ENCODE measurements at regions not wholly inside any gene's neighbourhood (a gene's known extent, or its start where the extent isn't known, plus 50 kb on each side); places are given as distances from the start of the nearest gene placed in this dataset.

DNA sequence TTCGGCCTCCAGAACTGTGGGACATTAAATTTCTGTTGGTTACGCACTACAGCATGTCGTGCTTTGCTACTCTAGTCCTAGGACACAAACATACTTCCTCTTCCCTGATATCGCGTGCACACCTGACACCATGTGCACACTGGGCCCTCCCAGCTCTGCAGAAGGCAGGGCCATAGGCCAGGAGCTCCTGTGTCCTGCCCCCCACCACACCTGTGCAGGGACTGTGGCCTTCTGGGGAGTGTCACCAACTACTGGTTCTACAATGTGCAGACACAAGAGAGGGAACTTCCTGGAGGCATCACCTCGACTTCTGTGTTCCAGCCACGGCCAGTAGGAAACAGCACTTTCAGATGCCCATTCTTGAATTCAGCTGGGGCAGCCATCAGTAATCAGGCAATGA lies 646.4 kb upstream of the MGMT start:
- Histone ChIP-seq H3K4me1 (no peaks in the 10 kb centered on the region), H3K27ac (no peak overlapping the region), H3K9ac (no peak overlapping the region), H4K20me1 (no peaks in the 10 kb centered on the region), H3K4me3 (no peak overlapping the region), H3K36me3 (no peaks in the 10 kb centered on the region), H3K4me2 (no peak overlapping the region), H3K27me3 (no peaks in the 10 kb centered on the region), H3K9me3 (no peaks in the 10 kb centered on the region)
- TF ChIP-seq Cebpa-rat (IDR thresholded peaks at IDR 0.05) = no peak

DNA sequence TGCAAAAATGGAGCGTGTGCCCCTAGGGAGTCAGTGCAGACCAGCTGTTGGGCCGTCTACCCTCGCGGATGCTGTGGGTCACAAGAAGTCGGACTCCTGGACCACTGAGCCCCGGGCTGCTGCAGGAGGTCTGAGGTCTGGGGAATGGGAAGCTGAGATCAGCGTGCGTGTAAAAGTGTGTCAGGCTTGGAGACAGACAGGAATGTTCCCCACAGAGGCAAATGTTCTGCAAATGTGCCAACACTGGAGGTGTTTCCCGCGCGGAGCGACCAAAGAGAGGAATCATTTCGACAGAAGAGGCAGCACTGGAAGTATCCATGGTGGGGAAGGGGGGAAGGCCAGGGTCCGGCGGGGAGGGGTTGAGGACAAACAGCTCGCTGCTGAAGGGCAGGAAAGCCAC lies 643.8 kb upstream of the MGMT start:
- H3K27ac ChIP-seq = no peak overlapping the region
- H4K20me1 ChIP-seq = no peaks in the 10 kb centered on the region
- no peak overlapping the region for H3K9ac ChIP-seq
- H3K4me1 ChIP-seq = no peaks in the 10 kb centered on the region
- H3K27me3 ChIP-seq = no peaks in the 10 kb centered on the region
- TF ChIP-seq Cebpa-rat (IDR thresholded peaks at IDR 0.05) = no peak
- no peaks in the 10 kb centered on the region for H3K36me3 ChIP-seq
- no peak overlapping the region for H3K4me2 ChIP-seq
- H3K4me3 ChIP-seq = no peak overlapping the region
- H3K9me3 ChIP-seq = no peaks in the 10 kb centered on the region

- no peak overlapping the region for H3K4me2 ChIP-seq
These were observed 641.4 kb upstream of the MGMT start for GRCh38 chr10:128825626-128826025.

GRCh38 chr10:128833671-128834070 lies 633.4 kb upstream of the MGMT start:
- Histone ChIP-seq H3K36me3 (no peaks in the 10 kb centered on the region), H3K4me2 (no peak overlapping the region), H3K9me3 (no peaks in the 10 kb centered on the region), H3K9ac (no peak overlapping the region), H3K4me1 (no peaks in the 10 kb centered on the region), H4K20me1 (no peaks in the 10 kb centered on the region), H3K27ac (no peak overlapping the region), H3K4me3 (no peak overlapping the region), H3K27me3 (no peaks in the 10 kb centered on the region)
- TF ChIP-seq Cebpa-rat (IDR thresholded peaks at IDR 0.05) = no peak

More at GRCh38 chr10:128825626-128826025, 641.4 kb upstream of the MGMT start:
- no peak for TF ChIP-seq Cebpa-rat (IDR thresholded peaks at IDR 0.05)
- no peaks in the 10 kb centered on the region for H3K9me3 ChIP-seq
- no peak overlapping the region for H3K4me3 ChIP-seq
- no peaks in the 10 kb centered on the region for H3K36me3 ChIP-seq
- no peak overlapping the region for H3K9ac ChIP-seq
- no peaks in the 10 kb centered on the region for H3K27me3 ChIP-seq
- H4K20me1 ChIP-seq = no peaks in the 10 kb centered on the region
- H3K4me1 ChIP-seq = no peaks in the 10 kb centered on the region
- H3K27ac ChIP-seq = no peak overlapping the region

DNA sequence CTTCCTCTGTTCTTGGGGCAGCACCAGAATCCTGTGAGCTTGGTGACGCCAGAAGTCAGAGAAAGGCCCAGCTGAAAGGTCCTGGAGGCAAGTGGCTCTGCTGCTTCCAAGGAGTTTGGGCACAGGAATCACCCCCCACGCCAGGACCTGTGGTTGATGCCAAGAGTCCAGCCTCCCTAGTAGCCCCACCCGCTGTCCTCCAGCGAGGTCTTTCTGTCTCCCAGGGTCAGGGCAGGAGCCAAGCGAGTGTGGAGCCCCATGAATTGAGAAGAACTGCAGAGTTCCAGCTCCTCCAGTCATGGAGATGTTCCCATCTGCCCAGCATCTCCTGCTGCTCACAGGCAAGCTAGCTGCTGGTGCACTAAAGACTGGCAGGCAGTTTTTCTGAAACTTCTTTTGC lies 631.7 kb upstream of the MGMT start:
- H3K9me3 ChIP-seq = no peaks in the 10 kb centered on the region
- H3K9ac ChIP-seq = no peak overlapping the region
- no peak for TF ChIP-seq Cebpa-rat (IDR thresholded peaks at IDR 0.05)
- no peaks in the 10 kb centered on the region for H3K27me3 ChIP-seq
- H3K4me1 ChIP-seq = no peaks in the 10 kb centered on the region
- H3K36me3 ChIP-seq = no peaks in the 10 kb centered on the region
- H3K4me2 ChIP-seq = no peak overlapping the region
- no peak overlapping the region for H3K4me3 ChIP-seq
- no peak overlapping the region for H3K27ac ChIP-seq
- H4K20me1 ChIP-seq = no peaks in the 10 kb centered on the region

GRCh38 chr10:128837478-128837877 lies 629.6 kb upstream of the MGMT start:
- Histone ChIP-seq H3K9me3 (no peaks in the 10 kb centered on the region), H4K20me1 (no peaks in the 10 kb centered on the region)
- TF ChIP-seq Cebpa-rat (IDR thresholded peaks at IDR 0.05) = no peak

DNA sequence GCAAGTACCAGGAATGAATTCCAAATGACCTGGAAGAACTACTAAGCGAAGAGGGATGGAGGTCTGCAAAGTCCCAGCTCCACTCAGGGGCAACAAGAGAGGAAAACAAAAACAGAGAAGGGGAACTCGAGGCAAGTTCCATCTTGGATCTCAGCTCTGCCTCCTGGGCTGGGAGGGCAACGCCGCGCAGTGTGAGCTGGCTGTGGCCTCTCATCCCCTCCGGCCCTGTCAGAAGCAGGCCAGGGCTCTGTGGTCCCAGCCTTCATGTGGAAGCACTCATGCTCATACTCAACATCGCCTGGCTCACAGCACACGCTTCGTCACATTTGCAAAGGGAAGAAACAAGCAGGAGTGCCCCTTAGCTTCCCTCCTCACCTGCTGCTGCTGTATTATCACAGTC lies 627.9 kb upstream of the MGMT start:
- H3K4me3 ChIP-seq = no peak overlapping the region
- H3K4me1 ChIP-seq = no peaks in the 10 kb centered on the region
- no peak overlapping the region for H3K4me2 ChIP-seq
- H4K20me1 ChIP-seq = no peaks in the 10 kb centered on the region
- no peak overlapping the region for H3K9ac ChIP-seq
- H3K27me3 ChIP-seq = no peaks in the 10 kb centered on the region
- H3K9me3 ChIP-seq = no peaks in the 10 kb centered on the region
- no peak overlapping the region for H3K27ac ChIP-seq
- TF ChIP-seq Cebpa-rat (IDR thresholded peaks at IDR 0.05) = no peak
- H3K36me3 ChIP-seq = no peaks in the 10 kb centered on the region

More at GRCh38 chr10:128837478-128837877, 629.6 kb upstream of the MGMT start:
- Histone ChIP-seq H3K36me3 (no peaks in the 10 kb centered on the region), H3K9ac (no peak overlapping the region), H3K27me3 (no peaks in the 10 kb centered on the region), H3K4me3 (no peak overlapping the region), H3K27ac (no peak overlapping the region), H3K4me2 (no peak overlapping the region), H3K4me1 (no peaks in the 10 kb centered on the region)

DNA sequence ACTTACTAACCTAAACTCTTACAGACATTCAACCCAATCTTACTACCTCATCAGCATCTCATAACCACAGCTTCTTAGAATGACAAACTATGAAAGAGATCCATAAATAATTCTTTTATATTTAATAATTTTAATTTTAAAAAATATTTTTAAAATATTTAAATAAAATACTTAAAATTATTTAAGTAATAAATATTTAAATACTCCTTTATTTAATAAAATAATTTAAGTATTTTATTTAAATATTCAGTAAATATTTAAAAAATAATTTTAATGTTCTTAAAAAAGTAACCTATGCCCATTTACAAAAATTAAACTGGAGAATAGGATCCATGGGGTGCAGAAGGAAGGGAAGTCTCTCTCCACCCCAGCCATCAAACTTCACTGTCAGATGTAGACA lies 627.3 kb upstream of the MGMT start:
- no peaks in the 10 kb centered on the region for H3K4me1 ChIP-seq
- H3K27ac ChIP-seq = no peak overlapping the region
- H4K20me1 ChIP-seq = no peaks in the 10 kb centered on the region
- TF ChIP-seq Cebpa-rat (IDR thresholded peaks at IDR 0.05) = no peak
- no peak overlapping the region for H3K4me3 ChIP-seq
- H3K9ac ChIP-seq = no peak overlapping the region
- no peak overlapping the region for H3K4me2 ChIP-seq
- no peaks in the 10 kb centered on the region for H3K27me3 ChIP-seq
- no peaks in the 10 kb centered on the region for H3K36me3 ChIP-seq
- no peaks in the 10 kb centered on the region for H3K9me3 ChIP-seq

- no peaks in the 10 kb centered on the region for H3K27me3 ChIP-seq
- no peak overlapping the region for H3K27ac ChIP-seq
- H3K4me3 ChIP-seq = no peak overlapping the region
- H4K20me1 ChIP-seq = no peaks in the 10 kb centered on the region
- H3K36me3 ChIP-seq = no peaks in the 10 kb centered on the region
- no peak overlapping the region for H3K4me2 ChIP-seq
- H3K9me3 ChIP-seq = no peaks in the 10 kb centered on the region
- H3K9ac ChIP-seq = no peak overlapping the region
- no peaks in the 10 kb centered on the region for H3K4me1 ChIP-seq
- TF ChIP-seq Cebpa-rat (IDR thresholded peaks at IDR 0.05) = no peak
These were observed 623.1 kb upstream of the MGMT start for GRCh38 chr10:128843972-128844371.

- Histone ChIP-seq H3K9me3 (no peaks in the 10 kb centered on the region), H3K27ac (no peak overlapping the region), H4K20me1 (no peaks in the 10 kb centered on the region), H3K4me1 (no peaks in the 10 kb centered on the region), H3K27me3 (no peaks in the 10 kb centered on the region), H3K36me3 (no peaks in the 10 kb centered on the region), H3K4me3 (no peak overlapping the region), H3K9ac (no peak overlapping the region), H3K4me2 (no peak overlapping the region)
- TF ChIP-seq Cebpa-rat (IDR thresholded peaks at IDR 0.05) = no peak
These were observed 620.1 kb upstream of the MGMT start for GRCh38 chr10:128846927-128847326.

DNA sequence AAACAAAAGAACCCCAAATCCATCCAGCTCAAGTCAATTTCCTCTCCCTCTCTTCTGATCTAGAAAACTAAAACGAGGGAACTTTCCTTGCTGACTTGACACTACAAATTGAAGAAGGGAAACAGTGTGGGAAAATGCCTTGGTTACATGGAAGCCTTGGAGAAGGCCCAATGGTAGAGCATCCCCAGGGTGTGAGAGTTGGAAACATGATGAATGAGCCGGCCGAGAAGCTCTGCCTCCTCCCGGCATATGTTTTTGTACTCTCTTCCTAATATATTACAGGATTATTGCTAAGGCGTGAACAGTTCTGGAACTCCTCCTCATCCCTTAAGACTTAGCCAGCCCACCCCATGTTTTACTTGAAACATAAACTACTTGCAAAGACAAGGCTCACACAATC lies 618.2 kb upstream of the MGMT start:
- no peak for TF ChIP-seq Cebpa-rat (IDR thresholded peaks at IDR 0.05)
- no peaks in the 10 kb centered on the region for H3K4me1 ChIP-seq
- H3K27me3 ChIP-seq = no peaks in the 10 kb centered on the region
- no peak overlapping the region for H3K4me2 ChIP-seq
- no peaks in the 10 kb centered on the region for H3K36me3 ChIP-seq
- H3K4me3 ChIP-seq = no peak overlapping the region
- no peaks in the 10 kb centered on the region for H3K9me3 ChIP-seq
- no peaks in the 10 kb centered on the region for H4K20me1 ChIP-seq
- H3K27ac ChIP-seq = no peak overlapping the region
- H3K9ac ChIP-seq = no peak overlapping the region
